HFFc6 (cell line): ENCODE measurements at regions not wholly inside any gene's neighbourhood (a gene's known extent, or its start where the extent isn't known, plus 50 kb on each side); places are given as distances from the start of the nearest gene placed in this dataset.
"Not testable (repeated sequence)": the region's sequence is repeated elsewhere in the genome, so short reads cannot be mapped to it uniquely, and the experiment has no call there.

ENCODE experiments used
- DNase-seq: peaks from one replicate; pipeline ENCODE4 v3.0.0-alpha.2; 2018
- H3K27ac Mint-ChIP-seq: 2 replicates; pipeline ENCODE4 v1.8.0; 2020; ENCODE audit warnings: mild to moderate bottlenecking, mixed read lengths
- H3K27me3 Mint-ChIP-seq: 2 replicates; pipeline ENCODE4 v1.8.0; 2021; ENCODE audit warnings: mild to moderate bottlenecking, moderate library complexity, mixed read lengths; ENCODE audit not compliant: insufficient read depth
- H3K36me3 Mint-ChIP-seq: 2 replicates; pipeline ENCODE4 v1.8.0; 2021; ENCODE audit warnings: low read depth, mixed read lengths
- H3K4me1 Mint-ChIP-seq: 2 replicates; pipeline ENCODE4 v1.8.0; 2020; ENCODE audit warnings: low read depth, mixed read lengths
- H3K4me3 Mint-ChIP-seq: 2 replicates; pipeline ENCODE4 v1.8.0; 2020; ENCODE audit warnings: mild to moderate bottlenecking, moderate library complexity, mixed read lengths
- H3K9me3 Mint-ChIP-seq: 2 replicates; pipeline ENCODE4 v1.8.0; 2020; ENCODE audit warnings: mild to moderate bottlenecking, mixed read lengths
- CTCF ChIP-seq: fragments of 200-600 bp; sonication (generic); IDR thresholded peaks from 2 replicates; pipeline ENCODE4 v1.5.0; 2021; ENCODE audit warnings: antibody characterized with exemption, mild to moderate bottlenecking

- Mint-ChIP-seq H3K4me3 (no peak overlapping the region), H3K27ac (no peak overlapping the region), H3K9me3 (peaks cover 42% of the 10 kb centered on the region), H3K27me3 (no peaks in the 10 kb centered on the region), H3K4me1 (no peaks in the 10 kb centered on the region), H3K36me3 (no peaks in the 10 kb centered on the region)
- no peak for TF ChIP-seq CTCF
- DNase-seq: no peak
These were observed 483.3 kb upstream of the SPRY2 start for GRCh38 chr13:80824229-80824628.

GRCh38 chr13:80823472-80823871, 482.5 kb upstream of the SPRY2 start:
- H3K4me3 Mint-ChIP-seq: no peak overlapping the region
- DNase-seq: no peak
- peaks cover 38% of the 10 kb centered on the region for H3K9me3 Mint-ChIP-seq
- no peaks in the 10 kb centered on the region for H3K4me1 Mint-ChIP-seq
- no peaks in the 10 kb centered on the region for H3K36me3 Mint-ChIP-seq
- no peak for TF ChIP-seq CTCF
- H3K27me3 Mint-ChIP-seq: no peaks in the 10 kb centered on the region
- no peak overlapping the region for H3K27ac Mint-ChIP-seq

- H3K27me3 Mint-ChIP-seq: no peaks in the 10 kb centered on the region
- peaks cover 30% of the 10 kb centered on the region for H3K9me3 Mint-ChIP-seq
- H3K27ac Mint-ChIP-seq: no peak overlapping the region
- H3K4me3 Mint-ChIP-seq: no peak overlapping the region
- no peaks in the 10 kb centered on the region for H3K36me3 Mint-ChIP-seq
- DNase-seq: no peak
- no peak for TF ChIP-seq CTCF
- no peaks in the 10 kb centered on the region for H3K4me1 Mint-ChIP-seq
These were observed 480.5 kb upstream of the SPRY2 start for GRCh38 chr13:80821466-80821865.

- Mint-ChIP-seq H3K27ac (no peak overlapping the region), H3K27me3 (no peaks in the 10 kb centered on the region), H3K36me3 (no peaks in the 10 kb centered on the region)
These were observed 477.1 kb upstream of the SPRY2 start for GRCh38 chr13:80817979-80818378.

GRCh38 chr13:80814541-80814940, 473.6 kb upstream of the SPRY2 start:
- TF ChIP-seq CTCF: no peak
- Mint-ChIP-seq H3K27ac (no peak overlapping the region), H3K4me1 (no peaks in the 10 kb centered on the region), H3K4me3 (no peak overlapping the region), H3K9me3 (peaks cover 41% of the 10 kb centered on the region), H3K27me3 (no peaks in the 10 kb centered on the region), H3K36me3 (no peaks in the 10 kb centered on the region)
- no peak for DNase-seq

More at GRCh38 chr13:80817979-80818378, 477.1 kb upstream of the SPRY2 start:
- no peaks in the 10 kb centered on the region for H3K4me1 Mint-ChIP-seq
- no peak overlapping the region for H3K4me3 Mint-ChIP-seq
- no peak for TF ChIP-seq CTCF
- peaks cover 24% of the 10 kb centered on the region for H3K9me3 Mint-ChIP-seq
- no peak for DNase-seq

- not testable (repeated sequence) for H3K36me3 Mint-ChIP-seq, H3K4me3 Mint-ChIP-seq, H3K27me3 Mint-ChIP-seq, DNase-seq, H3K27ac Mint-ChIP-seq, H3K4me1 Mint-ChIP-seq
- peaks cover 37% of the 10 kb centered on the region for H3K9me3 Mint-ChIP-seq
These were observed 469.4 kb upstream of the SPRY2 start for GRCh38 chr13:80810294-80810693.
